ENCODE measurements at regions not wholly inside any gene's neighbourhood (a gene's known extent, or its start where the extent isn't known, plus 50 kb on each side); places are given as distances from the start of the nearest gene placed in this dataset.

- H3K36me3 ChIP-seq (replicated peaks; ENCODE audit: control insufficient read depth, insufficient read depth, low read length), result no peaks in the 10 kb centered on the region
- H3K27me3 ChIP-seq (ENCODE audit: control insufficient read depth, insufficient read depth, low read length), result peaks cover 11% of the 10 kb centered on the region; the same call in 1 of the 2 replicates
- DNase-seq, result no peak
- H3K4me3 ChIP-seq (ENCODE audit: insufficient read depth, low read depth, low read length), result no peak overlapping the region
These were observed 113.8 kb upstream of the ARMC2 start for GRCh38 chr6:108734271-108734922.

- DNase-seq, result no peak
- H3K36me3 ChIP-seq (replicated peaks; ENCODE audit: control insufficient read depth, insufficient read depth, low read length), result no peaks in the 10 kb centered on the region
These were observed 112.8 kb upstream of the ARMC2 start for GRCh38 chr6:108735310-108736001.

GRCh38 chr6:108736002-108736361 is 112.2 kb upstream of the ARMC2 start:
- Histone ChIP-seq H3K4me3 (ENCODE audit: insufficient read depth, low read depth, low read length) (no peak overlapping the region), H3K36me3 (replicated peaks; ENCODE audit: control insufficient read depth, insufficient read depth, low read length) (no peaks in the 10 kb centered on the region), H3K27me3 (ENCODE audit: control insufficient read depth, insufficient read depth, low read length) (peaks cover 5% of the 10 kb centered on the region; the same call in 1 of the 2 replicates)
- no peak for DNase-seq

More at GRCh38 chr6:108735310-108736001, 112.8 kb upstream of the ARMC2 start:
- no peak overlapping the region for H3K4me3 ChIP-seq (ENCODE audit: insufficient read depth, low read depth, low read length)
- H3K27me3 ChIP-seq (ENCODE audit: control insufficient read depth, insufficient read depth, low read length), result peaks cover 5% of the 10 kb centered on the region; the same call in 1 of the 2 replicates

GRCh38 chr6:108736832-108737231 is 111.4 kb upstream of the ARMC2 start:
- DNase-seq, result peak; percentile 75
- H3K27me3 ChIP-seq (ENCODE audit: control insufficient read depth, insufficient read depth, low read length), result peaks cover 5% of the 10 kb centered on the region; the same call in 1 of the 2 replicates

GRCh38 chr6:108737594-108738546 is 110.4 kb upstream of the ARMC2 start:
- Histone ChIP-seq H3K36me3 (replicated peaks; ENCODE audit: control insufficient read depth, insufficient read depth, low read length) (no peaks in the 10 kb centered on the region), H3K27me3 (ENCODE audit: control insufficient read depth, insufficient read depth, low read length) (no peaks in the 10 kb centered on the region; the same call in 1 of the 2 replicates), H3K4me3 (ENCODE audit: insufficient read depth, low read depth, low read length) (no peak overlapping the region)
- no peak for DNase-seq

More at GRCh38 chr6:108736832-108737231, 111.4 kb upstream of the ARMC2 start:
- Histone ChIP-seq H3K36me3 (replicated peaks; ENCODE audit: control insufficient read depth, insufficient read depth, low read length) (no peaks in the 10 kb centered on the region), H3K4me3 (ENCODE audit: insufficient read depth, low read depth, low read length) (no peak overlapping the region)

- H3K36me3 ChIP-seq (replicated peaks; ENCODE audit: control insufficient read depth, insufficient read depth, low read length), result no peaks in the 10 kb centered on the region
- no peak for DNase-seq
- no peaks in the 10 kb centered on the region for H3K27me3 ChIP-seq (ENCODE audit: control insufficient read depth, insufficient read depth, low read length)
- no peak overlapping the region for H3K4me3 ChIP-seq (ENCODE audit: insufficient read depth, low read depth, low read length)
These were observed 109.4 kb upstream of the ARMC2 start for GRCh38 chr6:108738684-108739416.

- no peak for DNase-seq
- H3K4me3 ChIP-seq (ENCODE audit: insufficient read depth, low read depth, low read length), result no peak overlapping the region
- no peaks in the 10 kb centered on the region for H3K27me3 ChIP-seq (ENCODE audit: control insufficient read depth, insufficient read depth, low read length)
- no peaks in the 10 kb centered on the region for H3K36me3 ChIP-seq (replicated peaks; ENCODE audit: control insufficient read depth, insufficient read depth, low read length)
These were observed 108.5 kb upstream of the ARMC2 start for GRCh38 chr6:108739496-108740330.

GRCh38 chr6:108741331-108741989 is 106.8 kb upstream of the ARMC2 start:
- Histone ChIP-seq H3K36me3 (replicated peaks; ENCODE audit: control insufficient read depth, insufficient read depth, low read length) (no peaks in the 10 kb centered on the region), H3K4me3 (ENCODE audit: insufficient read depth, low read depth, low read length) (no peak overlapping the region), H3K27me3 (ENCODE audit: control insufficient read depth, insufficient read depth, low read length) (no peaks in the 10 kb centered on the region)
- DNase-seq, result no peak

- Histone ChIP-seq H3K4me3 (ENCODE audit: insufficient read depth, low read depth, low read length) (no peak overlapping the region), H3K36me3 (replicated peaks; ENCODE audit: control insufficient read depth, insufficient read depth, low read length) (no peaks in the 10 kb centered on the region), H3K27me3 (ENCODE audit: control insufficient read depth, insufficient read depth, low read length) (no peaks in the 10 kb centered on the region)
- no peak for DNase-seq
These were observed 106.2 kb upstream of the ARMC2 start for GRCh38 chr6:108742041-108742440.

- no peak for DNase-seq
- Histone ChIP-seq H3K27me3 (ENCODE audit: control insufficient read depth, insufficient read depth, low read length) (no peaks in the 10 kb centered on the region), H3K36me3 (replicated peaks; ENCODE audit: control insufficient read depth, insufficient read depth, low read length) (no peaks in the 10 kb centered on the region), H3K4me3 (ENCODE audit: insufficient read depth, low read depth, low read length) (no peak overlapping the region)
These were observed 103.8 kb upstream of the ARMC2 start for GRCh38 chr6:108744244-108744972.

- no peak for DNase-seq
- Histone ChIP-seq H3K4me3 (ENCODE audit: insufficient read depth, low read depth, low read length) (no peak overlapping the region), H3K27me3 (ENCODE audit: control insufficient read depth, insufficient read depth, low read length) (no peaks in the 10 kb centered on the region), H3K36me3 (replicated peaks; ENCODE audit: control insufficient read depth, insufficient read depth, low read length) (no peaks in the 10 kb centered on the region)
These were observed 103.2 kb upstream of the ARMC2 start for GRCh38 chr6:108744996-108745395.

GRCh38 chr6:108745664-108746336 is 102.4 kb upstream of the ARMC2 start:
- Histone ChIP-seq H3K27me3 (ENCODE audit: control insufficient read depth, insufficient read depth, low read length) (no peaks in the 10 kb centered on the region), H3K4me3 (ENCODE audit: insufficient read depth, low read depth, low read length) (no peak overlapping the region), H3K36me3 (replicated peaks; ENCODE audit: control insufficient read depth, insufficient read depth, low read length) (no peaks in the 10 kb centered on the region)
- DNase-seq, result no peak

All from H7 (cell line).